ENCODE measurements at regions not wholly inside any gene's neighbourhood (a gene's known extent, or its start where the extent isn't known, plus 50 kb on each side); places are given as distances from the start of the nearest gene placed in this dataset.

- TF ChIP-seq CTCF (IDR thresholded peaks at IDR 0.05) (no peak), EZH2 (IDR thresholded peaks at IDR 0.05; ENCODE audit: borderline replicate concordance, insufficient read depth, low read depth, low read length, poor library complexity, severe bottlenecking) (no peak)
Observed at GRCh38 chr17:36714789-36715188, 113.4 kb downstream of the MRM1 start.

Data from B cell (primary cell).